ENCODE measurements at regions not wholly inside any gene's neighbourhood (a gene's known extent, or its start where the extent isn't known, plus 50 kb on each side); places are given as distances from the start of the nearest gene placed in this dataset.

DNA sequence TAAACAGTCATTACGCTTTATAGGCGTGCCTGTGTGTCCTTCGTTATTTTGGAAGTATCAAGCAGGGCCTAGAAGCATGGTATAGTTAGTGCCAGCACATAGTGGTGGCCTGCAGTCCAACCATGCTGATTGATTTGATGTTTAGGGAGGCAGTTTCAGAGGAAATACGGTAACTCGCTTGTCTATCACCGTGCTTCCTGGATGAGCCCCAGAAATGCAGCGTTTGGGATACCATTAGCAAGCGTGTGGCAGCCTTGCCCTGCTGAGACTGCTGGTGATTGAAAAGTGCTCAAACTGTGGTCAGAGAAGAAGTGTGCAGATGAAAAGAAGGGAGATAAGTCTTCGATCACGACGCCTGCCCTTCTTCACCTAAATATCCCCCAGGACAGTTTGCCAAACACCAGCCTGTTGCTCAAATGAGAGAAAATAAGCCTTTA lies 158.4 kb downstream of the CHIC2 start:
- TF ChIP-seq ZNF792 (tag by site-specific recombination; IDR thresholded peaks at IDR 0.05) = no peak
- TF ChIP-seq, protein P1, sequence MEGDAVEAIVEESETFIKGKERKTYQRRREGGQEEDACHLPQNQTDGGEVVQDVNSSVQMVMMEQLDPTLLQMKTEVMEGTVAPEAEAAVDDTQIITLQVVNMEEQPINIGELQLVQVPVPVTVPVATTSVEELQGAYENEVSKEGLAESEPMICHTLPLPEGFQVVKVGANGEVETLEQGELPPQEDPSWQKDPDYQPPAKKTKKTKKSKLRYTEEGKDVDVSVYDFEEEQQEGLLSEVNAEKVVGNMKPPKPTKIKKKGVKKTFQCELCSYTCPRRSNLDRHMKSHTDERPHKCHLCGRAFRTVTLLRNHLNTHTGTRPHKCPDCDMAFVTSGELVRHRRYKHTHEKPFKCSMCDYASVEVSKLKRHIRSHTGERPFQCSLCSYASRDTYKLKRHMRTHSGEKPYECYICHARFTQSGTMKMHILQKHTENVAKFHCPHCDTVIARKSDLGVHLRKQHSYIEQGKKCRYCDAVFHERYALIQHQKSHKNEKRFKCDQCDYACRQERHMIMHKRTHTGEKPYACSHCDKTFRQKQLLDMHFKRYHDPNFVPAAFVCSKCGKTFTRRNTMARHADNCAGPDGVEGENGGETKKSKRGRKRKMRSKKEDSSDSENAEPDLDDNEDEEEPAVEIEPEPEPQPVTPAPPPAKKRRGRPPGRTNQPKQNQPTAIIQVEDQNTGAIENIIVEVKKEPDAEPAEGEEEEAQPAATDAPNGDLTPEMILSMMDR (tag by site-specific recombination; IDR thresholded peaks at IDR 0.05) = no peak
